ENCODE measurements at regions not wholly inside any gene's neighbourhood (a gene's known extent, or its start where the extent isn't known, plus 50 kb on each side); places are given as distances from the start of the nearest gene placed in this dataset.

DNA sequence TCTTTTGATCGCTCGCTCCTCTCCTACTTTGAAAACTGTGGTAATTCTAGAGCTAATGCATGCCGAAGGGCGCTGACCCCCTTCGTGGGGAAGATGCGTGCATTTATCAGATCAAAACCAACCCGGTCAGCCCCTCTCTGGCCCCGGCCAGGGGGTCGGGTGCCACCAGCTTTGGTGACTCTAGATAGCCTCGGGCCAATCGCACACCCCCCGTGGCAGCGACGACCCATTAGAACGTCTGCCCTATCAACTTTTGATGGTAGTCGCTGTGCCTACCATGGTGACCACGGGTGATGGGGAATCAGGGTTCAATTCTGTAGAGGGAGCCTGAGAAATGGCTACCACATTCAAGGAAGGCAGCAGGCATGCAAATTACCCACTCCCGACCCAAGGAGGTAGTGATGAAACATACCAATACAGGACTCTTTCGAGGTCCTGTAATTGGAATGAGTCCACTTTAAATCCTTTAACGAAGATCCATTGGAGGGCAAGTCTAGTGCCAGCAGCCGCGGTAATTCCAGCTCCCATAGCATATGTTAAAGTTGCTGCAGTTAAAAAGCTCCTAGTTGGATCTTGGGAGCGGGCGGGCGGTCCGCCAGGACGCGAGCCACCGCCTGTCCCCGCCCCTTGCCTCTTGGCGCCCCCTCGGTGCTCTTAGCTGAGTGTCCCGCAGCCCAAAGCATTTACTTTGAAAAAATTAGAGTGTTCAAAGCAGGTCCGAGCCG is 3898.2 kb upstream of the OR11H1 start:
- no peak for TF ChIP-seq TCF12 (IDR thresholded peaks at IDR 0.05; ENCODE audit: low read depth)
- TF ChIP-seq EGR1 (IDR thresholded peaks at IDR 0.05): no peak
- TF ChIP-seq, protein P1, sequence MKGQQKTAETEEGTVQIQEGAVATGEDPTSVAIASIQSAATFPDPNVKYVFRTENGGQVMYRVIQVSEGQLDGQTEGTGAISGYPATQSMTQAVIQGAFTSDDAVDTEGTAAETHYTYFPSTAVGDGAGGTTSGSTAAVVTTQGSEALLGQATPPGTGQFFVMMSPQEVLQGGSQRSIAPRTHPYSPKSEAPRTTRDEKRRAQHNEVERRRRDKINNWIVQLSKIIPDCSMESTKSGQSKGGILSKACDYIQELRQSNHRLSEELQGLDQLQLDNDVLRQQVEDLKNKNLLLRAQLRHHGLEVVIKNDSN (IDR thresholded peaks at IDR 0.05): no peak
- TF ChIP-seq RAD21 (IDR thresholded peaks at IDR 0.05; ENCODE audit: low read depth): no peak
- no peak for TF ChIP-seq ZBTB7A (IDR thresholded peaks at IDR 0.05; ENCODE audit: low read depth)
- no peak for TF ChIP-seq TEAD4 (IDR thresholded peaks at IDR 0.05)
- TF ChIP-seq FOXM1 (IDR thresholded peaks at IDR 0.05; ENCODE audit: borderline replicate concordance, low read depth): no peak
- no peak for TF ChIP-seq EP300 (IDR thresholded peaks at IDR 0.05; ENCODE audit: borderline replicate concordance)
- TF ChIP-seq, protein P2, sequence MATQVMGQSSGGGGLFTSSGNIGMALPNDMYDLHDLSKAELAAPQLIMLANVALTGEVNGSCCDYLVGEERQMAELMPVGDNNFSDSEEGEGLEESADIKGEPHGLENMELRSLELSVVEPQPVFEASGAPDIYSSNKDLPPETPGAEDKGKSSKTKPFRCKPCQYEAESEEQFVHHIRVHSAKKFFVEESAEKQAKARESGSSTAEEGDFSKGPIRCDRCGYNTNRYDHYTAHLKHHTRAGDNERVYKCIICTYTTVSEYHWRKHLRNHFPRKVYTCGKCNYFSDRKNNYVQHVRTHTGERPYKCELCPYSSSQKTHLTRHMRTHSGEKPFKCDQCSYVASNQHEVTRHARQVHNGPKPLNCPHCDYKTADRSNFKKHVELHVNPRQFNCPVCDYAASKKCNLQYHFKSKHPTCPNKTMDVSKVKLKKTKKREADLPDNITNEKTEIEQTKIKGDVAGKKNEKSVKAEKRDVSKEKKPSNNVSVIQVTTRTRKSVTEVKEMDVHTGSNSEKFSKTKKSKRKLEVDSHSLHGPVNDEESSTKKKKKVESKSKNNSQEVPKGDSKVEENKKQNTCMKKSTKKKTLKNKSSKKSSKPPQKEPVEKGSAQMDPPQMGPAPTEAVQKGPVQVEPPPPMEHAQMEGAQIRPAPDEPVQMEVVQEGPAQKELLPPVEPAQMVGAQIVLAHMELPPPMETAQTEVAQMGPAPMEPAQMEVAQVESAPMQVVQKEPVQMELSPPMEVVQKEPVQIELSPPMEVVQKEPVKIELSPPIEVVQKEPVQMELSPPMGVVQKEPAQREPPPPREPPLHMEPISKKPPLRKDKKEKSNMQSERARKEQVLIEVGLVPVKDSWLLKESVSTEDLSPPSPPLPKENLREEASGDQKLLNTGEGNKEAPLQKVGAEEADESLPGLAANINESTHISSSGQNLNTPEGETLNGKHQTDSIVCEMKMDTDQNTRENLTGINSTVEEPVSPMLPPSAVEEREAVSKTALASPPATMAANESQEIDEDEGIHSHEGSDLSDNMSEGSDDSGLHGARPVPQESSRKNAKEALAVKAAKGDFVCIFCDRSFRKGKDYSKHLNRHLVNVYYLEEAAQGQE (IDR thresholded peaks at IDR 0.05; ENCODE audit: low read depth): no peak
- no peak for TF ChIP-seq TAF1 (IDR thresholded peaks at IDR 0.05; ENCODE audit: low read depth)
- TF ChIP-seq YY1 (IDR thresholded peaks at IDR 0.05; ENCODE audit: low read depth): no peak
- no peak for TF ChIP-seq CEBPB (IDR thresholded peaks at IDR 0.05)
- no peak for TF ChIP-seq NFIC (IDR thresholded peaks at IDR 0.05)
- TF ChIP-seq, protein P3, sequence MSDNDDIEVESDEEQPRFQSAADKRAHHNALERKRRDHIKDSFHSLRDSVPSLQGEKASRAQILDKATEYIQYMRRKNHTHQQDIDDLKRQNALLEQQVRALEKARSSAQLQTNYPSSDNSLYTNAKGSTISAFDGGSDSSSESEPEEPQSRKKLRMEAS (IDR thresholded peaks at IDR 0.05): no peak
